SK-N-SH (cell line): ENCODE measurements at regions not wholly inside any gene's neighbourhood (a gene's known extent, or its start where the extent isn't known, plus 50 kb on each side); places are given as distances from the start of the nearest gene placed in this dataset.

Experiments
- CTCF ChIA-PET: fragments of 300-600, 350-600 bp; formaldehyde crosslinking; extraction: SDS; loops from one replicate; lab custom pipeline; 2021; lab: Yijun Ruan, JAX
- POLR2A ChIA-PET: fragments of 350-600 bp; sonication (Branson Sonifier 250); formaldehyde crosslinking; extraction: SDS; loops from one replicate; lab custom pipeline; 2020; ENCODE audit warnings: antibody characterized with exemption, inconsistent platforms; lab: Yijun Ruan, JAX
- DNase-seq: peaks from one replicate; pipeline ENCODE4 v3.0.0; 2012
- H2AFZ ChIP-seq: fragments of 200-600 bp; sonication (generic); 2 replicates; pipeline ENCODE4 v1.8.1; 2016; ENCODE audit warnings: antibody characterized with exemption, mild to moderate bottlenecking, low read depth
- H3F3A ChIP-seq: fragments of 200-600 bp; sonication (generic); replicated peaks from 2 replicates; pipeline ENCODE3; 2016; ENCODE audit warnings: antibody characterized with exemption, mild to moderate bottlenecking; ENCODE audit not compliant: insufficient read depth
- H3K27ac ChIP-seq, 2 experiments: fragments of 200-500 bp in 1 of 2; fragments of 200-600 bp in 1 of 2; sonication (Bioruptor generic) in 1 of 2; sonication (generic), shearing (Covaris generic) in 1 of 2; 2 replicates each; pipeline versions ENCODE4 v1.5.1 to v1.6.1; 2014 to 2016; ENCODE audit warnings: low read depth in 2 of 2, inconsistent platforms in 1 of 2, low read length in 1 of 2, mild to moderate bottlenecking in 1 of 2, mixed read lengths in 1 of 2
- H3K27me3 ChIP-seq: fragments of 200-600 bp; sonication (generic), shearing (Covaris generic); 2 replicates; pipeline ENCODE4 v1.6.1; 2016; ENCODE audit warnings: mixed run types; ENCODE audit not compliant: insufficient read depth
- H3K36me3 ChIP-seq, 2 experiments: fragments of 200-500 bp in 1 of 2; fragments of 200-600 bp in 1 of 2; sonication (Bioruptor generic) in 1 of 2; sonication (generic) in 1 of 2; replicated peaks in 1 of 2; 2 replicates each; pipeline versions ENCODE3 to v1.5.1; 2014 to 2016; ENCODE audit warnings: low read length in 1 of 2, mild to moderate bottlenecking in 1 of 2; ENCODE audit not compliant: insufficient read depth in 2 of 2, control insufficient read depth in 1 of 2
- H3K4me1 ChIP-seq, 2 experiments: fragments of 200-500 bp in 1 of 2; fragments of 200-600 bp in 1 of 2; sonication (Bioruptor generic) in 1 of 2; sonication (generic), shearing (Covaris generic) in 1 of 2; 2 replicates each; pipeline versions ENCODE4 v1.5.1 to v1.6.1; 2014 to 2016; ENCODE audit warnings: low read depth in 1 of 2, low read length in 1 of 2, mixed run types in 1 of 2; ENCODE audit not compliant: insufficient read depth in 2 of 2, control insufficient read depth in 1 of 2
- H3K4me2 ChIP-seq: fragments of 200-600 bp; sonication (generic), shearing (Covaris generic); 2 replicates; pipeline ENCODE4 v1.6.1; 2017; ENCODE audit warnings: mixed run types
- H3K4me3 ChIP-seq, 2 experiments: fragments of 200-500 bp in 1 of 2; fragments of 200-600 bp in 1 of 2; sonication (Bioruptor generic) in 1 of 2; sonication (generic), shearing (Covaris generic) in 1 of 2; 2 replicates each; pipeline versions ENCODE4 v1.5.1 to v1.8.1; 2014 to 2016; ENCODE audit warnings: low read depth in 2 of 2, inconsistent platforms in 1 of 2, low read length in 1 of 2, mild to moderate bottlenecking in 1 of 2, mixed read lengths in 1 of 2, moderate library complexity in 1 of 2
- H3K79me2 ChIP-seq: fragments of 200-600 bp; sonication (generic); 2 replicates; pipeline ENCODE4 v1.8.1; 2017; ENCODE audit warnings: mild to moderate bottlenecking; ENCODE audit not compliant: insufficient read depth
- H3K9ac ChIP-seq: fragments of 200-600 bp; sonication (generic); 2 replicates; pipeline ENCODE4 v1.6.1; 2017; ENCODE audit warnings: mixed run types
- H3K9me2 ChIP-seq: fragments of 200-600 bp; sonication (generic); 2 replicates; pipeline ENCODE4 v1.6.1; 2017; ENCODE audit warnings: mixed run types
- H3K9me3 ChIP-seq: fragments of 200-600 bp; sonication (generic); 2 replicates; pipeline ENCODE4 v1.6.1; 2017; ENCODE audit warnings: mixed run types, mild to moderate bottlenecking, moderate library complexity
- H4K20me1 ChIP-seq: fragments of 200-600 bp; sonication (generic); 2 replicates; pipeline ENCODE4 v1.6.1; 2017; ENCODE audit warnings: mild to moderate bottlenecking, mixed run types; ENCODE audit not compliant: insufficient read depth
- EZH2phosphoT487 ChIP-seq: fragments of 200-600 bp; sonication (generic); IDR thresholded peaks from 2 replicates; pipeline ENCODE4 v1.6.1; 2017; ENCODE audit warnings: low read depth, mixed run types, mild to moderate bottlenecking, antibody characterized with exemption, moderate library complexity, borderline replicate concordance
- FOSL2 ChIP-seq: IDR thresholded peaks from 2 replicates; pipeline ENCODE4 v1.4.0; 2012; ENCODE audit warnings: low read depth, mild to moderate bottlenecking, moderate library complexity, borderline replicate concordance
- FOXM1 ChIP-seq: IDR thresholded peaks from 2 replicates; pipeline ENCODE4 v1.4.0; 2012; ENCODE audit warnings: low read depth, mild to moderate bottlenecking
- RAD21 ChIP-seq: IDR thresholded peaks from 2 replicates; pipeline ENCODE4 v1.6.1; 2012; ENCODE audit warnings: mild to moderate bottlenecking, low read length
- WGBS: methylation state at CpG from one replicate; pipeline ENCODE4 v1.1.6; 2017; ENCODE audit warnings: low lambda C conversion rate; 5-methylcytosine and 5-hydroxymethylcytosine counted together
- TF ChIP-seq, protein P1 (sequence below): IDR thresholded peaks from 2 replicates; pipeline ENCODE4 v1.6.1; 2012; ENCODE audit warnings: mild to moderate bottlenecking, low read depth, low read length, moderate library complexity

DNA sequence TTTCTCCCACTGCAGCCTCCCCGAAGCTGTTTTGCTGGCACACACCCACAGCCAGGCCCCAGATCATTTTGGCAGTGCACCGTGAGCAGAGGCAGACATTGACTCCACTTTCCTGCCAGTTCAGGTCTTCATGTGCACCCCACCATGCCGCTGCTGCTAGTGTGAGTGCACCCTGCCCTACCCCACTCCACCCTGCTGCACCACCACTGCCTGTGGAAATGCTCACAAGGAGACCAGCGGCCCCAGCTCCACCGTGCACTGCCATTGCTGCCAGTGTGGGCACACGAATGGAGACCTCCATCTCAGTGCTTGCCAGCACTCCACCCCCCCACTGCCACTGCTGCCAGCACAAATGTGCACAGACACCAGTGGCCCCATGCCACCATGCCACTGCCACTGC lies 277.6 kb upstream of the ZC4H2 start (continued):
- TF ChIP-seq, protein P1, sequence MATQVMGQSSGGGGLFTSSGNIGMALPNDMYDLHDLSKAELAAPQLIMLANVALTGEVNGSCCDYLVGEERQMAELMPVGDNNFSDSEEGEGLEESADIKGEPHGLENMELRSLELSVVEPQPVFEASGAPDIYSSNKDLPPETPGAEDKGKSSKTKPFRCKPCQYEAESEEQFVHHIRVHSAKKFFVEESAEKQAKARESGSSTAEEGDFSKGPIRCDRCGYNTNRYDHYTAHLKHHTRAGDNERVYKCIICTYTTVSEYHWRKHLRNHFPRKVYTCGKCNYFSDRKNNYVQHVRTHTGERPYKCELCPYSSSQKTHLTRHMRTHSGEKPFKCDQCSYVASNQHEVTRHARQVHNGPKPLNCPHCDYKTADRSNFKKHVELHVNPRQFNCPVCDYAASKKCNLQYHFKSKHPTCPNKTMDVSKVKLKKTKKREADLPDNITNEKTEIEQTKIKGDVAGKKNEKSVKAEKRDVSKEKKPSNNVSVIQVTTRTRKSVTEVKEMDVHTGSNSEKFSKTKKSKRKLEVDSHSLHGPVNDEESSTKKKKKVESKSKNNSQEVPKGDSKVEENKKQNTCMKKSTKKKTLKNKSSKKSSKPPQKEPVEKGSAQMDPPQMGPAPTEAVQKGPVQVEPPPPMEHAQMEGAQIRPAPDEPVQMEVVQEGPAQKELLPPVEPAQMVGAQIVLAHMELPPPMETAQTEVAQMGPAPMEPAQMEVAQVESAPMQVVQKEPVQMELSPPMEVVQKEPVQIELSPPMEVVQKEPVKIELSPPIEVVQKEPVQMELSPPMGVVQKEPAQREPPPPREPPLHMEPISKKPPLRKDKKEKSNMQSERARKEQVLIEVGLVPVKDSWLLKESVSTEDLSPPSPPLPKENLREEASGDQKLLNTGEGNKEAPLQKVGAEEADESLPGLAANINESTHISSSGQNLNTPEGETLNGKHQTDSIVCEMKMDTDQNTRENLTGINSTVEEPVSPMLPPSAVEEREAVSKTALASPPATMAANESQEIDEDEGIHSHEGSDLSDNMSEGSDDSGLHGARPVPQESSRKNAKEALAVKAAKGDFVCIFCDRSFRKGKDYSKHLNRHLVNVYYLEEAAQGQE = no peak

DNA sequence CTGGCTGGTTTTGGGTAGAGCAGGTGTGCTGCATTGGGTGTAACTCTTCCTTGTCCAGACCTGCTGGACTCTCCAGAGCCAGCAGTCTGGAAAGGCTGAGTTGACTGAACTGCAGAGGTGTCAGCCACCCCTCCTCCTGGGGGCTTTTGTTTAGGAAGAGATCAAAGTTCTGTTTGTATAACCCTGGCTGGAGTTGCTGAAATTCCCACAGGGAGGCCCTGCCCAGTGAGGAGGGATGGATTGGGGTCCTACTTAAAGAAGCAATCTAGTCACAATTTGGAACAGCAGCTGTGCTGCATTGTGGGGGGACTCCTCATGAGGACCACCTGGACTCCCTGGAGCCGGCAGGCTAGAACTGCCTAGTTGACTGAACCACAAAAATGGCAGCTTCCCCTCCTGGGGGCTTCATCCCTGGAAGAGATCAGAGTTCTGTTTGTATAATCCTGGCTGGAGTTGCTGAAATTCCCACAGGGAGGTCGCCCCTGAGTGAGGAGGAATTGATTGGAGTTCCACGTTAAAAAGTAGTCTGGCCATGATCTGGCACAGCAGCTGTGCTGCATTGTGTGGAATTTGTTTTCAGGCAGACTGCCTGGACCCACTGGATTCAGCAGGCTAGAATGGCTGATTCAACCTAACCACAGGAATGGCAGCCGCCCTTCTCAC lies 264.9 kb upstream of the ZC4H2 start:
- DNase-seq = no peak
- Histone ChIP-seq H3K9ac (no peak overlapping the region), H3K4me1 (no peaks in the 10 kb centered on the region), H3F3A (no peaks in the 10 kb centered on the region), H3K79me2 (no peaks in the 10 kb centered on the region), H3K4me3 (no peak overlapping the region), H3K9me3 (0 out of 2 replicates have a peak, but pooled peaks cover 3% of the 10 kb centered on the region), H4K20me1 (no peaks in the 10 kb centered on the region)
- POLR2A ChIA-PET = no interaction called here
- TF ChIP-seq FOSL2 (no peak), FOXM1 (no peak)
- TF ChIP-seq, all 33 proteins: peak for 0
- no peaks in the 10 kb centered on the region for H3K9me2 ChIP-seq
- 0% methylated on average over 2 of the region's 4 CpGs for WGBS
- no peaks in the 10 kb centered on the region for H3K36me3 ChIP-seq
- H3K4me2 ChIP-seq = no peak overlapping the region
- H3K27me3 ChIP-seq = no peaks in the 10 kb centered on the region
- CTCF ChIA-PET = no interaction called here
- H2AFZ ChIP-seq = no peak overlapping the region
- no peak overlapping the region for H3K27ac ChIP-seq

DNA sequence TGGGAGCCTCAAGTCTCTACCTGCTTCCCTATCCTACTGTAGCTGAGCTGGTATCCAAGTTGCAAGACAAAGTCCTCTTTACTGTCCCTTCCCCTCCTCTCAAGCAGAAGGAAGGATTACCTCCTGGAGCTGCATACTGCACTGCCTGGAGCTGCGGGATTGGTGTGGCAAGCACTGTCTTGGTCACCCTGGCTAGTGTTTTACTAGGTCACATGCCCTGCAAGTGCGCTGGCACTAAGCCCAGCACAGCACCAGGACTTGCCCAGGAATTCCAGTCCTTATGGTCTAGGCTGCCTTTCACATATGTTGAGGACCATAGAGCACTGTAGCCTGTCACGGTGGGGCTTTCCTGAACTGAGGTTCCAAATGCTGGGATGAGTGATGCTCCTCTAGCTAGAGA lies 227.3 kb upstream of the ZC4H2 start:
- Histone ChIP-seq H2AFZ (no peak overlapping the region), H3K27ac (no peak overlapping the region), H3K9ac (no peak overlapping the region), H3K9me2 (no peaks in the 10 kb centered on the region), H3K4me1 (no peaks in the 10 kb centered on the region), H3K79me2 (no peaks in the 10 kb centered on the region), H3K36me3 (no peaks in the 10 kb centered on the region), H3K27me3 (no peaks in the 10 kb centered on the region), H3K9me3 (0 out of 2 replicates have a peak, but pooled peaks cover 3% of the 10 kb centered on the region), H3F3A (no peaks in the 10 kb centered on the region), H3K4me3 (no peak overlapping the region), H3K4me2 (no peak overlapping the region), H4K20me1 (no peaks in the 10 kb centered on the region)
- ChIA-PET POLR2A (no interaction called here), CTCF (no interaction called here)
- DNase-seq = no peak
- TF ChIP-seq EZH2phosphoT487 (no peak), RAD21 (no peak), FOXM1 (no peak)
- 0% methylated on average over 3 of the region's 3 CpGs for WGBS
